PC-3 (cell line): ENCODE measurements at regions not wholly inside any gene's neighbourhood (a gene's known extent, or its start where the extent isn't known, plus 50 kb on each side); places are given as distances from the start of the nearest gene placed in this dataset.

Experiments
- EZH2 ChIP-seq: fragments of 300-600 bp; sonication (generic); IDR thresholded peaks from one replicate; pipeline ENCODE4 v1.6.1; 2017; ENCODE audit warnings: antibody characterized with exemption, mild to moderate bottlenecking, low read length; ENCODE audit not compliant: unreplicated experiment
- TF ChIP-seq, protein P1 (sequence below): fragments of 300-600 bp; sonication (generic); conservative IDR thresholded peaks from 2 replicates; pipeline ENCODE4 v1.5.1; 2017; ENCODE audit warnings: antibody characterized with exemption, low read depth, mild to moderate bottlenecking, low read length

DNA sequence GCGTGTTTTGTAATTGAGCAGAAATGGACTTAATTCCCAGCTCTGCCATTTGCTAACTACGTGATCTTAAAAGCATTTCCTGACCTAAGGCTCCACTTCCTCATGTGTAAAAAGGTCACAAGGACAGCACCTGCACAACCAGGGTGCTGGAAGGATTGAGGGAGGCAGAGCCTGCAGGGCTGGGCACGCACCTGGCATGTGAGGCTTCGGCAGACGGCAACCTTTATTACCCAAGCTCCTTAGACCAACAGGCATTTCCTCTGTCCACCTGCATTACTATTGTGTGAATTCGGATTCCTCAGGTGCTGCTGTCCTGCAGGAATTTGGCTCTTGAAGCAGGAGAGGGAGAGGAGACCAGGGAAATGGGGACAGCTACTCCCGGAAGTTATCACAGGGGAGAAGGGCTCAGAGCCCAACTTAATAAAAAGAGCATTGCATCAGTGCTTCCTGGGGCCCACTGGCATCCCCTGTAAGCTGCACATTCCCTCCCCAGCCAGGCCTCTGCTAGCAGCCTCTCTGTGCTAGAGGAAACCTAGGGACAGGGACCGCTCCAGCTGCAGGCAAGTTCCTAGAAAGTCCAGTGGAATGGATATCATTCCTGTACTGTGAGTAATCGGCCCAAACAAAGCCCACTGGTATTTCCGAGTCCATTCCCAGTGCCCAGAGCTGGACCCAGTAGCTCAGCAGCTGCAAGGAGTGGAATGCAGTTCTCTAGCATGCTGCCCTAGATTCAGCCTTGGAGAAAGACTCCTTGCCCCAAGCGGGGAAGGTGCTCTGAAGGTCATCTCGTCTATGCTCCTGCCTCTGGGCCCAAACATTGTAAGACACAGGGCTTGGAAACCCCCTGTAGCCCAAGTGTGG is 157.1 kb upstream of the CCND2 start:
- TF ChIP-seq, protein P1, sequence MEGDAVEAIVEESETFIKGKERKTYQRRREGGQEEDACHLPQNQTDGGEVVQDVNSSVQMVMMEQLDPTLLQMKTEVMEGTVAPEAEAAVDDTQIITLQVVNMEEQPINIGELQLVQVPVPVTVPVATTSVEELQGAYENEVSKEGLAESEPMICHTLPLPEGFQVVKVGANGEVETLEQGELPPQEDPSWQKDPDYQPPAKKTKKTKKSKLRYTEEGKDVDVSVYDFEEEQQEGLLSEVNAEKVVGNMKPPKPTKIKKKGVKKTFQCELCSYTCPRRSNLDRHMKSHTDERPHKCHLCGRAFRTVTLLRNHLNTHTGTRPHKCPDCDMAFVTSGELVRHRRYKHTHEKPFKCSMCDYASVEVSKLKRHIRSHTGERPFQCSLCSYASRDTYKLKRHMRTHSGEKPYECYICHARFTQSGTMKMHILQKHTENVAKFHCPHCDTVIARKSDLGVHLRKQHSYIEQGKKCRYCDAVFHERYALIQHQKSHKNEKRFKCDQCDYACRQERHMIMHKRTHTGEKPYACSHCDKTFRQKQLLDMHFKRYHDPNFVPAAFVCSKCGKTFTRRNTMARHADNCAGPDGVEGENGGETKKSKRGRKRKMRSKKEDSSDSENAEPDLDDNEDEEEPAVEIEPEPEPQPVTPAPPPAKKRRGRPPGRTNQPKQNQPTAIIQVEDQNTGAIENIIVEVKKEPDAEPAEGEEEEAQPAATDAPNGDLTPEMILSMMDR = no peak
- TF ChIP-seq EZH2 = no peak
